WTC11 (cell line): ENCODE measurements at regions not wholly inside any gene's neighbourhood (a gene's known extent, or its start where the extent isn't known, plus 50 kb on each side); places are given as distances from the start of the nearest gene placed in this dataset.

ENCODE experiments used
- ATAC-seq: fragments of 200-7000 bp; cut with Tn5 transposase; 2 replicates; pipeline ENCODE4 v1.10.0; 2021; ENCODE audit warnings: mild to moderate bottlenecking, moderate library complexity
- CTCF ChIA-PET: fragments of 300-600 bp; sonication (Branson Sonifier 250); formaldehyde crosslinking; loops from one replicate; lab custom pipeline; 2021; ENCODE audit warnings: antibody characterized with exemption; lab: Charles Lee
- POLR2A ChIA-PET: fragments of 350-600 bp; sonication (Branson Sonifier 250); formaldehyde crosslinking; loops from one replicate; lab custom pipeline; 2021; ENCODE audit warnings: antibody characterized with exemption; lab: Charles Lee
- DNase-seq: peaks from one replicate; pipeline ENCODE4 v3.0.0; 2021; ENCODE audit warnings: low spot score
- H3K27ac Mint-ChIP-seq: 2 replicates; pipeline ENCODE4 v1.8.0; 2021; ENCODE audit warnings: mixed read lengths
- H3K27me3 Mint-ChIP-seq: 2 replicates; pipeline ENCODE4 v1.8.0; 2021; ENCODE audit warnings: low read depth, mild to moderate bottlenecking, moderate library complexity, mixed read lengths
- H3K36me3 Mint-ChIP-seq: 2 replicates; pipeline ENCODE4 v1.8.0; 2021; ENCODE audit warnings: mixed read lengths
- H3K4me1 Mint-ChIP-seq: 2 replicates; pipeline ENCODE4 v1.8.0; 2022; ENCODE audit warnings: mixed read lengths
- H3K4me3 Mint-ChIP-seq: 2 replicates; pipeline ENCODE4 v1.8.0; 2021; ENCODE audit warnings: mild to moderate bottlenecking, moderate library complexity, mixed read lengths
- H3K9me3 Mint-ChIP-seq: 2 replicates; pipeline ENCODE4 v1.8.0; 2021; ENCODE audit warnings: mixed read lengths
- ATF3 ChIP-seq: sonication (generic); formaldehyde crosslinking; conservative IDR thresholded peaks from 2 replicates; pipeline ENCODE4 v1.8.1; 2022; ENCODE audit warnings: mild to moderate bottlenecking, missing genetic modification reagents
- CBFB ChIP-seq: sonication (generic); formaldehyde crosslinking; IDR thresholded peaks from 2 replicates; pipeline ENCODE4 v1.8.1; 2022; ENCODE audit warnings: mild to moderate bottlenecking, low read depth, missing genetic modification reagents
- CREM ChIP-seq: sonication (generic); formaldehyde crosslinking; IDR thresholded peaks from 2 replicates; pipeline ENCODE4 v1.8.1; 2022; ENCODE audit warnings: mild to moderate bottlenecking, missing genetic modification reagents, moderate library complexity
- CTCF ChIP-seq: fragments of 200-600 bp; IDR thresholded peaks from 2 replicates; pipeline ENCODE4 v1.8.0; 2022; ENCODE audit warnings: antibody characterized with exemption
- ELF4 ChIP-seq: sonication (generic); formaldehyde crosslinking; IDR thresholded peaks from 2 replicates; pipeline ENCODE4 v1.8.1; 2022; ENCODE audit warnings: low read depth, mild to moderate bottlenecking, moderate library complexity, missing genetic modification reagents
- GABPB1 ChIP-seq: sonication (generic); formaldehyde crosslinking; IDR thresholded peaks from 2 replicates; pipeline ENCODE4 v1.8.1; 2023; ENCODE audit warnings: mild to moderate bottlenecking, missing genetic modification reagents
- JAZF1 ChIP-seq: fragments of 250-450 bp; sonication (Bioruptor Pico); IDR thresholded peaks from 2 replicates; pipeline ENCODE4 v1.9.0; 2021; ENCODE audit warnings: moderate library complexity, mild to moderate bottlenecking, inconsistent platforms
- JUN ChIP-seq: sonication (generic); formaldehyde crosslinking; IDR thresholded peaks from 2 replicates; pipeline ENCODE4 v1.8.0; 2023; ENCODE audit warnings: mild to moderate bottlenecking, missing genetic modification reagents
- MXD4 ChIP-seq: fragments of 250-450 bp; sonication (Bioruptor Pico); IDR thresholded peaks from 2 replicates; pipeline ENCODE4 v1.8.0; 2021; ENCODE audit warnings: mild to moderate bottlenecking, moderate library complexity, borderline replicate concordance
- MYBL2 ChIP-seq: sonication (generic); formaldehyde crosslinking; IDR thresholded peaks from 2 replicates; pipeline ENCODE4 v1.8.1; 2023; ENCODE audit warnings: mild to moderate bottlenecking, moderate library complexity, missing genetic modification reagents
- NFE2L1 ChIP-seq: sonication (generic); formaldehyde crosslinking; IDR thresholded peaks from 2 replicates; pipeline ENCODE4 v1.8.1; 2023; ENCODE audit warnings: missing genetic modification reagents
- NFYB ChIP-seq: sonication (generic); formaldehyde crosslinking; conservative IDR thresholded peaks from 2 replicates; pipeline ENCODE4 v1.8.0; 2022; ENCODE audit warnings: low read depth, missing genetic modification reagents
- NR2C2 ChIP-seq: sonication (generic); formaldehyde crosslinking; IDR thresholded peaks from 2 replicates; pipeline ENCODE4 v1.8.0; 2022; ENCODE audit warnings: mild to moderate bottlenecking, missing genetic modification reagents
- NR3C1 ChIP-seq: sonication (generic); formaldehyde crosslinking; conservative IDR thresholded peaks from 2 replicates; pipeline ENCODE4 v1.8.1; 2023; ENCODE audit warnings: low read depth, mild to moderate bottlenecking, missing genetic modification reagents
- SOX15 ChIP-seq: fragments of 250-450 bp; sonication (Bioruptor Pico); IDR thresholded peaks from 2 replicates; pipeline ENCODE4 v1.9.0; 2021; ENCODE audit warnings: mild to moderate bottlenecking
- SP1 ChIP-seq: sonication (generic); formaldehyde crosslinking; conservative IDR thresholded peaks from 2 replicates; pipeline ENCODE4 v1.8.1; 2022; ENCODE audit warnings: missing genetic modification reagents
- TEAD1 ChIP-seq: sonication (generic); formaldehyde crosslinking; IDR thresholded peaks from 2 replicates; pipeline ENCODE4 v1.8.0; 2022; ENCODE audit warnings: mild to moderate bottlenecking, missing genetic modification reagents
- TEAD4 ChIP-seq: sonication (generic); formaldehyde crosslinking; IDR thresholded peaks from 2 replicates; pipeline ENCODE4 v1.8.0; 2022; ENCODE audit warnings: mild to moderate bottlenecking, missing genetic modification reagents
- TP53 ChIP-seq: sonication (generic); formaldehyde crosslinking; IDR thresholded peaks from 2 replicates; pipeline ENCODE4 v1.8.1; 2023; ENCODE audit warnings: mild to moderate bottlenecking, missing genetic modification reagents
- USF1 ChIP-seq: sonication (generic); formaldehyde crosslinking; IDR thresholded peaks from 2 replicates; pipeline ENCODE4 v1.8.0; 2022; ENCODE audit warnings: mild to moderate bottlenecking, missing genetic modification reagents
- USF2 ChIP-seq: sonication (generic); formaldehyde crosslinking; IDR thresholded peaks from 2 replicates; pipeline ENCODE4 v1.8.1; 2023; ENCODE audit warnings: mild to moderate bottlenecking, missing genetic modification reagents, moderate library complexity
- ZNF281 ChIP-seq: sonication (generic); formaldehyde crosslinking; IDR thresholded peaks from 2 replicates; pipeline ENCODE4 v1.8.0; 2023; ENCODE audit warnings: mild to moderate bottlenecking, missing genetic modification reagents
- ZNF396 ChIP-seq: fragments of 250-450 bp; sonication (Bioruptor Pico); IDR thresholded peaks from 2 replicates; pipeline ENCODE4 v1.8.0; 2021; ENCODE audit warnings: mild to moderate bottlenecking, moderate library complexity, borderline replicate concordance
- ZNF425 ChIP-seq: fragments of 250-450 bp; sonication (Bioruptor Pico); conservative IDR thresholded peaks from 2 replicates; pipeline ENCODE4 v1.9.0; 2021; ENCODE audit warnings: mild to moderate bottlenecking

GRCh38 chr2:116935097-116935814, 879.2 kb upstream of the DDX18 start:
- no peak for TF ChIP-seq MXD4
- TF ChIP-seq JUN (CRISPR knock-in tag), result no peak
- no peak for TF ChIP-seq ZNF281 (CRISPR knock-in tag)
- TF ChIP-seq TEAD1, result no peak
- no peak for TF ChIP-seq MYBL2 (CRISPR knock-in tag)
- TF ChIP-seq SP1, result no peak
- TF ChIP-seq SOX15 (CRISPR knock-in tag), result no peak
- TF ChIP-seq TP53 (CRISPR knock-in tag), result no peak
- TF ChIP-seq USF1 (CRISPR knock-in tag), result no peak
- TF ChIP-seq CBFB, result no peak
- TF ChIP-seq ELF4, result no peak
- no peak for TF ChIP-seq ZNF425 (CRISPR knock-in tag)
- no peak for TF ChIP-seq NFYB
- TF ChIP-seq JAZF1 (CRISPR knock-in tag), result no peak
- TF ChIP-seq CREM (CRISPR knock-in tag), result no peak
- no peak for TF ChIP-seq GABPB1
- TF ChIP-seq NFE2L1, result no peak
- H3K27me3 Mint-ChIP-seq, result no peaks in the 10 kb centered on the region
- peaks cover 44% of the 10 kb centered on the region for H3K9me3 Mint-ChIP-seq
- no peak overlapping the region for H3K4me3 Mint-ChIP-seq
- DNase-seq (no peak), ATAC-seq (no peak)
- ChIA-PET CTCF (interaction anchor here (1.0 kb wide), 1 partner anchor 17 kb away, joined by 3 read pairs; no protein-coding TSS in a partner anchor), POLR2A (no interaction called here)
- H3K4me1 Mint-ChIP-seq, result no peaks in the 10 kb centered on the region
- peaks cover 3% of the 10 kb centered on the region for H3K36me3 Mint-ChIP-seq
- H3K27ac Mint-ChIP-seq, result no peak overlapping the region

GRCh38 chr2:116948258-116948657, 866.2 kb upstream of the DDX18 start:
- DNase-seq (no peak), ATAC-seq (no peak)
- Mint-ChIP-seq H3K27me3 (no peaks in the 10 kb centered on the region), H3K27ac (no peak overlapping the region), H3K4me1 (no peaks in the 10 kb centered on the region; the same call in 1 of the 2 replicates), H3K36me3 (no peaks in the 10 kb centered on the region), H3K4me3 (no peak overlapping the region), H3K9me3 (peaks cover 13% of the 10 kb centered on the region; the same call in 1 of the 2 replicates)
- CTCF ChIA-PET, result no interaction called here
- POLR2A ChIA-PET, result no interaction called here
- TF ChIP-seq USF2 (CRISPR knock-in tag) (no peak), ATF3 (CRISPR knock-in tag) (no peak), CBFB (no peak), TEAD4 (no peak), SP1 (no peak), CTCF (no peak), NR2C2 (CRISPR knock-in tag) (no peak), NR3C1 (CRISPR knock-in tag) (no peak), ZNF396 (CRISPR knock-in tag) (no peak), JUN (CRISPR knock-in tag) (no peak), ZNF281 (CRISPR knock-in tag) (no peak)
